Fibroblast of skin of back (primary cell): ENCODE measurements at regions not wholly inside any gene's neighbourhood (a gene's known extent, or its start where the extent isn't known, plus 50 kb on each side); places are given as distances from the start of the nearest gene placed in this dataset.
"Not testable (repeated sequence)": the region's sequence is repeated elsewhere in the genome, so short reads cannot be mapped to it uniquely, and the experiment has no call there.

Source experiments
- DNase-seq: peaks from one replicate; pipeline ENCODE4 v3.0.0-alpha.2; 2013

DNA sequence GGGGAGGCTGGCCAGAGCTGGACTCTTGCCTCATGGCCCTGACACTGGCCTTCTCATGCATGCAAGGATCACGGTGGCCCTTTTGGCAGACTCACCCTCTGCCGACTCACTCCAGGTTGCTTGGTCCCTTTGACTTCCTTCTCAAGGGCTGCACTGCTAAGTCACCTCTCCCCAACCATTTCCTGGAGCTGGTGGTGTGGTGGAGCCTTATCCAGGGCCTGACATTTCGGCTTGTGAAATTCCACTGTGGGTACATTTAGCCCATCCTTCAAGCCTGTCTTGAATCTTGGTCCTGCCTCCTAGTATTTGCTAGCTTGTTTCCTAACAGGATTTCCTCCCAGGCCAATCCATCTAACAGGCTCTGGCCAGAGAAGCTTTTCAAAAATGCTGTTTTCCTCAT is 52.6 kb upstream of the JUN start:
- no peak for DNase-seq

DNA sequence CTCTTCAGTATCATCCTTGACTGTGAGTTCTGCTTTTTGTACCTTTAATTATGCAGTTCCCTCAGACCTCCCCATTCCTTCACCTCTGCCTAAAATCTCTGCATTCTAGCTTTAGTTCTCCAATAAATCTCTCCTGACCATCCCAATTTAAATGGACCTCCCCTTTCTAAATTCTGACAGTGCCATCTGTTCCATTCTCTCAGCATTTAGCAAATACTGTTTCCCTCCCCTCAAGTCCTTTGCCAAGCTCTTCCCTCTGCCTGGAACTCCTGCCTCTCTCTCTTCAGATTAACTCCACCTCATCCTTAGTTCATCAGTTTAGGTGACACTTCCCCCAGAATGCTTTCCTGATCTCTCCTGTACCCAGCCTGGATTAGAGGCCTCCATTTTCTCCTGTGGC is 54.0 kb upstream of the JUN start:
- DNase-seq = no peak

DNA sequence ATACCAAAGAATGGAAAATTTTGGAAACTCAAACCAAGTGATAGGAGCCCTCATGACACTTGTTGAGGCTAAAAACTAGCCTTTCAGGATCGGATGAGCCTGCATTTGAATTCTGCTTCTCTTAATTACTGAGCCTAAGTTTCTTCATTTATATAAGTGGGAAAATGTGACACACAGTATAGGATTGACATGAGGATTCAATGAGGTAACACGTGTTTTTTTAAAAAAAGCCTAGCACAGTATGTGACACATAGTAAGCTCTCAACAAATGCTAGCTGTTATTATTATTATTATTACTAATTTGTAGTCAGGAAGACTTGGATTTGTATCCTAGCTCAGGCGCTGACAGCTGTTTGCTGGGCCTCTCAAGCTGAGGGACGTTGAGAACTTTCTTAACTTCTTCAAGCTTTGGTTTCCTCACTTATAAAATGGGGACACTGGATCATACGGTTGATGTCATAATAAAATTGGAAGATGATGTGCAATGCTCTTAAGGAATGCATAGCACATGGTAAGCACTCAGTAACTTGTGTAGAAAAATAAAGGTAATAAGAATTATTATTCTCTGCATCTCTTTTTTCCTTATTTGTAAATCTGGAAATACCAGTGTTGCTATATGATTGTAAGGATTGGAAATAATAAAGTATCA is 55.4 kb upstream of the JUN start:
- no peak for DNase-seq

DNA sequence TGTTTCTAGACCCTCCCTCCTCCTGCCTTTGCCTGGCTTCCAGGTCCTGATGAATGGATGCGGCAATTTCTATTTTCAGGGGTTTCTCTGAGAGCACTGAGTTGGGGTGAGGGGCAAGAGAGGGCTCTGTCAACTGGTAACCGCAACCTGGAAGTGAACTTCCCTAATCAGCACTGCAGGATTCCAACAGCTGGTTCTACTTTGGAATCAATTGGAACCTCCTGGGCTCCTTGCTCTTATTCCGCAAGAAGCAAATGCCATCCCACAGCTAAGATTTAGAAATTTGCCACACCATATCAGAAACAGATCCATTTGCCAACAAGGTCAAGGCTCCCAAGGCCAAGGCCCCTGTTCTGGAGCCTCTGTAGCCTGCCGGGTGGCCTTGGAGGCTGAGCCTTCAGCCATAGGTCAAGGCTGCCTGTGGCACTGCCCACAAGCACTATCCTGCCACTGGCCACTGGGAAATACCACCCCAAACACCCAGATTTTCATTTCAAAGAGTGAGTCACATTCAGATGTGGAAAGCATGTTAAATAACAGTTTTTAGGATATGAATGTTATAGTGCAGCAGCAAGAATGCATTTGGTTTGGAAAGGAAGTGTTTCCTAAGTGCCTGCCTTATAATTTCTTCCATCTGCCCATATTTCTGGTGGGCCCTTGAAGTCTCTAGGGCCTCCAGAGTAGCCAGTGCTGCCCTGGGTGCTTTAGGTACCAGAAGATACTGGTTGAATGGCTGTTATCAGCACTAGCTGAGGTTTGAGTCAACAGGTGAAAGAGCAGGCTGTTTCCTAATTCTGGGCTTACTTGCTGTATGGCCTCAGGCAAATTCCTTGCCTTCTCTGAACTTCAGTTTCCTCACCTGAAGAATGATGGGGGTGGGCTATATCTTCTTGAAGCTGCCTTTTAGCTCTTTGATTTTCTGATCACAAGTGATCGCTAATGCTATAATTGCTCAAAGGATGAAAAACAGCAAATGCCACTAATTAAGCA is 56.3 kb upstream of the JUN start:
- DNase-seq = peak; percentile 64

DNA sequence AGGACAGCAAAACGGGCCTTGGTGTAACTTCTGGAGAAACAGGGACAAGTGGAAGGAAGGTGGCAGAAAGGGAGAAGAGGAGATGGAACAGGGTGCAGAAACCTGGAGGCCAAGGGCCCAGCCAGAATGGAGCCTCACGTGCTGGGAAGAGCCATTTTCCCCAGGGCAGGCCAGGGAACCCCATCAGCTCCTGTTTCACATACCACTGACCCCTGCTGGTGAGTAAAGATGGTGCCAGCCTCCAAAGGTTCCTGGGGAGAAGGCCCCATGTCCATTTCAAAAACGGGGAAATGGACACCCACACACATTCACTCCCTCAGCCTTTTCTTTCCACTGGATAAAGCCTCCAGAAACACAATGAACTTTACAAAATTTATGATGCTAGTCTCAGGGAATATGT is 57.6 kb upstream of the JUN start:
- DNase-seq = no peak

DNA sequence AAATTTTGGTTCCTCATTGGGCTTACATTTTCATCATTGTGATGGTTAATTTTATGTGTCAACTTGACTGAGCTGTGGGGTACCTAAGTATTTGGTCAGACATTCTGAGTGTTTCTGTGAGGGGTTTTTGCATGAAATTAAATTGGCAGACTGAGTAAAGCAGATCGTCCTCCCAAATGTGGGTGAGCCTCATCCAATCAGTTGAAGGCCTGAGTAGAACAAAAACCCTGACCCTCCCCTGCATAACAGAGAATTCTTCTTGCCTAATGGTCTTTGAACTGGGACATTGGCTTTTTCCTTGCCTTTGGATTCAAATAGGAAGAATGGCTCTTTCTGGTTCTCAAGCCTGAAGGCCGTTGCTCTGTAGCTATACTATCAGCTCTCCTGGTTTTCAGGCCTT is 59.1 kb upstream of the JUN start:
- no peak for DNase-seq

DNA sequence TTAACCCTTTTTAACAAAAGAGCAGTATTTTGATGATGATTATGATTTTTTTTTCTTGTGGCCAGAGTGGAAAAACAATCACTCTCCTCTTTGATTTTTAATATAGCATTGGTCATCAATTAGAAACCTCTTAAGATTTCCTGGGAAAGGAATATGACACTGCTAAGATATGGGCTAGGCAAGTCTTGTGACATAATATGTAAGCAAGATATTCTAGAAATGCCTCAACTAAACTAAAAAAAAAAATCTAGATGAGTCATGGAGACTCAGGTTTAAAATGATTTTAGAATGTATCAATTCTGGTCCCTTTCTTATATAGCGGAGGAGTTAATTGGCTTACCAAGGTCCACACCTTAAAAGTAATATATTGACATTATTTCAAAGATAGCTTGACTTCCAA is 60.3 kb upstream of the JUN start:
- DNase-seq = peak; percentile 33

DNA sequence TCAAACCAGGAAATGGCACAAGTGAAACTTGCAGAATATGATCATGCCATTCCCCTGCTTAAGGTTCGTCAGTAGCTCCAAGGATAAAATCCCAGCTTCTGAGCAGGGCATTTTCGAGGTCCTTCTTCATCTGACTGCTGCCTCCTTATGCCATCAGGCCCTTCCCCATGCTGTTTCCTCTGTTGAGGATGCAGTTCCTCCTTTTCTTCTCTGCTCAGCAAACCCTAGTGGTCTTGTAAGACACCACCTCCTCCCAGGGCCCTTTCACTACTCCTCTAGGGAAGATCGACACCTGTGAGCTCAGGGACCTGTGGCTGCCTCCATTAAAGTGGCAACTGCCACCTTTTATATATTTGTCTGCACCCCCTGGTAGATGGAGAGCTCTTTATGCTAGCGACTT is 62.1 kb upstream of the JUN start:
- no peak for DNase-seq

DNA sequence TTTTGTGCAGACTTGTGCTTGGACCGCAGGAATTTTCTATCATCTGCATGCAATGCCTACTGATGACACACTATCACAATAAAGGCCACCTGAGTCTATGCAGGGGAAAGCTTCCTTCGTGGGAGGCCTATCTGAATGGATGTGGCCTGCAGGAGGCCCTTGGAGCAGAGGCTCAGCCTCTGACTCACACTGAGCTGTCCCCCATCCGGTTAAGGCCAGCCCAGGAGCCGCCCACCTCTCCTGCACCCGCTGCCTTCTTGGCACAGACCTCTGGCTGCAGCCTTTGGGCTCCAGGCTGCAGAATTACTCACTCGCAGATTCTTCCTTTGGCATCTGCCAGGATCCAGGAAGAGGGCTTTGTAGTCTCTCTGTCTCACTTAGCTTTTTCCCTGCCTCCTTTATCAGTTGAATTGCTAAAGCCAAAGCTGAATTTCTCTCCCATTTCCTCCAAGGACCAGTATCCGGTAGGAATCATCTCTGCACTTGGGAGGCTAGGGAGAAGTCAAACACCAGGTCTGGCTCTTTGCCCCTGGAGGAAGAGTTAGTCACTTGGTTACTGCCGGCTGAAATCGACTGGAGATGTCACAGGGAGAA is 65.1 kb upstream of the JUN start:
- peak; percentile 99 for DNase-seq

DNA sequence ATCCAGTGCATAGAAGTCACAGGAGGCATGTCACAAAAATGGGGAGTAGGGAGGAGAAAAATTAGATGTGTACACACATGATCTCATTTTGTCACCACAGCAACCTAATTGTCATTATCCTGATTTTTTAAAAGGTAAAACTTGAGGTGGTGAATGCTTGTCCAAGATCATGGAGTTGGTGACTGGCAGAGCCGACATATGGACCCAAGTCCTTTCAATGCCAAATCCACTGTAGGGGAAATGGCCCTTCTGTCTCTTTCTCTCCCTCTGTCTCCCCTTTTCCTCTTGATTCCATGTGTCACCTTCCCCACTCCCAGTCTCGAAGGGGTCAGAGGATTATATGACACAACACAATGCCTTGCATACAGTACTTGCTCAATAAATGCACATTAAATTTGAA is 65.7 kb upstream of the JUN start:
- no peak for DNase-seq

DNA sequence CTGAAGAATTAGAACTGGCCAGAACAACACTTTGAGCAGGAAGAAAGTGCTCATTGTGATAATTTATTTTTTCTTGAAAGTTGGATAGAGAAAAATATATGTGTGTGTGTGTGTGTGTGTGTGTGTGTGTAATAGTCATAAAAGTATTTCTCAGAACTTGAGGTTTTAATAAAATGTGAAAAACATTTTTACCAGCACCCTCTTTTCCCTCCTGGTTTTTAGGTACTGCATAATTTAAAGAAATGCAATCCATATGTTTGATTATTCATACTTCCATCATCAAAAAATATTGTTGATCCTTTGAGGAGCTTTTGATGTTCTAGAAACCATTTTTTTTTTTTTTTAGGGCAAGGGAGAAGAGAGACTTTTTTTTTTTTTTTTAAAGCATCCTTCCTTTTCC is 66.8 kb upstream of the JUN start:
- peak; percentile 56 for DNase-seq

DNA sequence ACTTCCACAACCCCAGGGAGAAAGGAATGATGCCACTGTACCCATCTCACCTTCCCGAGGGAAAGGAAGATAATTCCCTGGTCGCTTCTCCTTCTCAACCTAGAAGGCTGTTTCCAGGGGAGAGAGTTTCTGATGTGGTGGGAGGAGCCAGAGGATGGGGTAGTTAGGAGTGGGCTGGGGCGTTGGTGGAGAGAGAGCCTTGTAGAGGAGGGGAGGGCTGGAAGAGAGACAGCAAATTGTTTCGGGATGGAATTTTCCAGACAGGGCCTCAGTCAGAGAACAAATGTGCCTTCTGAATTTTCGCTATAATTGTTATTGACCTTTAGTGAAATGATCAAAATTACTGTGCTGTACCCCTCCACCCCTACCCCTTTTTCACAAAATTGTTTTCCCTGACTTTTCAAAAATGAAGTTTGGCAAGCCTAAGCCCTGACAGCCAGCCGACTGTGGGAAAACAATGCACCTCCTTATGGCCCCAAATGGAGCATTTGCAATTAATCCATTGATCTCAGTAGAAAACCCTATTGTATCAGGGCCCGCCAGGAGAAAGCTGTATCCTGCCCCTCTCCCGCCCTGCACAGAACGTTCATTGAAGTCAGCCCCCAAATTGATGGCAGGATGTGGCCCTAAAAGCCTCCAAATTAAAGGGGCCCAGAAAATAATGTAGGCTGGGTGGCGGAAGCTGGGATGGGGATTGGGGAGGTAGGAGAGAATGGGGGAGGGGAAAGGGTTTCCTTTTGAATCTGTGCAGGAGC is 69.1 kb upstream of the JUN start:
- DNase-seq = no peak

DNA sequence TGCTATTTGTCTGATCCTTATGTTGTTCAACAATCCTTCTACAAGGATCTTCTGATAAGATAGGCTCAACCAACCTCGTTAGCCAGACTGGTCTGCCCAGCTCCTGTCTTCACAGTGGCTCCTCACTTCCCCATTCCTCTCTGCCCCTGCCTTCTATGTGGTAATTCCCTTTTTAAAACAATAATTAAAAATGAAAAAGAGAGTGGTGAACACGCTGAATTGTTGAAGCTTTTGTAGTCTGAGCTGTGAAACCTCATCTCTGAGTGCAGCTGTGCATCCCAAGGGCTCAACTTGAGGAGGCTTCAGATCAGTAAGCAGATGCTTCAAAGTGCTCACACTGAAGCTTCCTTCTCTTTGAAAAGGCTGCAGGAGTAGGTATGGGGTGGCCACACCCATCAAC is 70.7 kb upstream of the JUN start:
- DNase-seq = no peak

DNA sequence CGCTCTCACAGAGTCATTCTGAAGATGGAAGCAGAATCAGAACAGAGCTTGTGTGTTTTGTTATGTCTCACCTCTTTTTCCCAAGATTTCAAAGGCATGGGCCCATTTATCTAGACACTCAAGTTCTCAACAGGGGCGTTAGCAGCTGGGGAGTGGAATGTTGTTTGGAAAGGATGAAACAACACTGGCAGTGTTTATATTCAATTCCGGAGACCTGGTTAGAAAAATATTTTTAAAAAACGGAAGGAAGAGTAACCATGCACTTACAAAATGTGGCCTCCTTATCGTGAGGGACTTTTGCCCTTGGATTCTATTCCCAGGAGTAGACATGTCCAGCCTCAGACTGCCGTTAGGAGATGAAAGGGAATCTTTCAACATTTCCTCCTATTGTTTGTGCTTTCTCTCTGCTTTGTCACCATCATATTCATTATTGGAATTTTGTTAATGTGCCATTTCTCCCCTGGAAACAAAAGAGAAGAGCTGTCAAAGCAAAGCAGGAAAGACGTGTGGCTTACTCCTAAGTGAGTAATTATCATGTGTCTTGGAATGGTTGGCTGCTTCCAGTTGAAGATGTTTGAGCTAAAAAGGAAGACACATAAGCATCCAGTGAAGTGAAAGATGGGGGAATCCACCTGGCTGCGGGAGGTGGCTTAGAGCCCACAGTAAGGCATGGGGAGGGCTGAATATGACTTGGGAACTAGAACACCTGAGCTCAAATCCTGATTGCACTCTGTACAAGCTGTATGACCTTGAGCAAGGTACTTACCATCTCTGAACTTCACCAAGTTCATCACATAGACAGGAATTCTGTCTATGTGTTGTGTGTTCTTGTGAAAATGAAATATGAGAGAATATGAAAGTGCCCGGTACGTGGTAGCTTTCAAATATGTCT is 71.7 kb upstream of the JUN start:
- DNase-seq = peak; percentile 38

DNA sequence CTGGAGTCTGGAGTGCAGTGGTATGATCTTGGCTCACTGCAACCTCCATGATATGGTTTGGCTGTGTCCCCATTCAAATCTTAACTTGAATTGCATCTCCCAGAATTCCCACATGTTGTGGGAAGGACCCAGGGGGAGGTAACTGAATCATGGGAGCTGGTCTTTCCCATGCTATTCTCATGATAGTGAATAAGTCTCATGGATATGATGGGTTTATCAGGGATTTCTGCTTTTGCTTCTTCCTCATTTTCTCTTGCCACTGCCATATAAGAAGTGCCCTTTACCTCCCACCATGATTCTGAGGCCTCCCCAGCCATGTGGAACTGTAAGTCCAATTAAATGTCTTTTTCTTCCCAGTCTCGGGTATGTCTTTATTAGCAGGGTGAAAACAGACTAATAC is 72.4 kb upstream of the JUN start:
- DNase-seq = not testable (repeated sequence)

DNA sequence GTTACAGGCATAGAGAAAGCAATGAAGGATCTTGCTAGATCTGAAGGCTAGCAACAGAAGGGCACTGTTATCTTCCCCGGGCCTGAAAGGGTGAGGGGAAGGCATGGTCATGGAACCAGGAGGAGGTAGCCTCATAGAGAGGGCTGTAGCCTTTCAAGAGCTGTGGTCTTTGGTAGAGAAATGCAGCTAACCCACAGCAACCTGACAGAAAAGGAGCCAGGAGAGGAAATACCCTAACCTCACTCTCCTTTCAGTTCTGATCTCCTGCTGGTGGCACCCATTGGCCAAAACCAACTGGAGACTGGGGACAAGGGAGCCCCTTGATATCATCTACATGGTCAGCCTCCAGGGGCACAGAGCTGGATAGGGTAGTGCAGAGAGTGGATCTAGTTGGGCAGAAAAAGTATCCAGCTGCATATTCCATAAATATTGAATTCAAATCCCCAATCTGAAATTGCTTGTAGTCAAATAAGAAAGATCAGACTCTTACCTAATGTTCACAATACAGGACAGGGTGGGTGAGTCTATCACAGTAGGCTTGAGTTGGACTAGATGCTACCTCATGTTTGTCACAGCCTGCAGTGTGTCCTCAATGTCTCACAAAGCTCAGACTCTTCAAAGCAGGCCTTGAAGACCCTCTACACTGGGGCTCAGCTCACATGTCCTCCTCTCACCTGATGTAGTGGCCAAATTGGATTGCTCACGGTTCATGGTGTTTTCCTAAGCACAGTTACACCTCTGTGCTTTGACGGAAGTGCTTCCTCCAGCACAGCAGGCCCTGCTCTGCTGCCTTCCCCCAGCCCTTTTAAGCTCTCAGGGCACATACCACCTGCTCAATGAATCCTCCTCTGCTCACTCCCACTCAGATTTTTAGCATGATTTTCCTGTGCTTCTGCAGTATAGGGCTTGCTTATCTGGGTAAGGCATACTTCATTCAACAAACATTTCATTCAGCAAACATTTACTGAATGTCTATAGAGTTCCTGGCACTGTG is 74.1 kb upstream of the JUN start:
- DNase-seq = no peak

DNA sequence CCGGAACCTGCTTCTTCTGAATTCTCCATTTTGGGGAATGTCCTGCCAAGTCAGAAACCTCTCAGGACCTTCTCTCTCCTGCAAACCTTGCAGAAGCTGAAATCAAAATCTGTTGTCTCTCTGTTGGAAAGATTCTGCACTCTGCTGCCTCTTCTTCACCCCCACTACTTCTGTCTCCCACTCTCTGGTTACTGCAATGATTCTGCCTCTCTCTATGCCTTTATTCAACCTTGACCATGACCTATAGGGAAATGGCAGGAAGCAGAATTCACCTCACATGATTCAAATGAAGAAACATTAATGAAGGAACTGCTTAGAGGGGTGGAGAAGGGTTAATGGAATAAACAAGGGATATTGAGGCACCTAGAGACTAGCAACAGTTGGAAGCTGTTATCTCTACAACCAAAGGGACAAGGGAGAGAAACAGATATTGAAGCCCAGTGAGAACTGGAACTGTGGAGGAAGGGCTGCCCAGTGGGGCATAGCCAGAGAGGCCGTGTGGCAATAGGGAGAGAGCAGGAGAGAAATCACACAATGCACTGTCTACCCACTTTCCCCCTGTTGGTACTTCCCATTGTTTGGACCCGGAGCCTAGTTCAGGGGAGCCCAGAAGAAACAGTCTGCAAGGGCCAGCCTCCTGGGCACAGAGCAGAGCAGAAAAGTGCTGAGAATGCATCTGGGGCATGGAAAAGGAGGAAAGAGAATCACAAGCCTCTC is 76.1 kb upstream of the JUN start:
- no peak for DNase-seq

DNA sequence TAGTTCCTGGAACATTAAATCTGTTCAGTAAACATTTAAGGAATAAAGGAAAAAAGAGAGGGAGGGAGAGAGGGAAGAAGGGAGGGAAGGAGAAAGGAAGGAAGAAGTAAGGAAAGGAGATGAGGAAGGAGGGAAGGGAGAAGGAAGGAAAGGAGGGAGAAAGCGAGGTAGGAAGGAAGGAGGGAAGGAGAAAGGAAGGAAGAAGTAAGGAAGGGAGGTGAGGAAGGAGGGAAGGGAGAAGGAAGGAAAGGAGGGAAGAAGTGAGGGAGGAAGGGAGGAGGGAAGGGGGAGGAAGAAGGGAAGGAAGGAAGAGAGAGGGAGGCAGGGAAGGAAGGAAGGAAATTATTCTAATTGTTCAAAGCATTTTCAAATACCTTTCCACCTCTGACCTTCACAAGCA is 77.2 kb upstream of the JUN start:
- no peak for DNase-seq

DNA sequence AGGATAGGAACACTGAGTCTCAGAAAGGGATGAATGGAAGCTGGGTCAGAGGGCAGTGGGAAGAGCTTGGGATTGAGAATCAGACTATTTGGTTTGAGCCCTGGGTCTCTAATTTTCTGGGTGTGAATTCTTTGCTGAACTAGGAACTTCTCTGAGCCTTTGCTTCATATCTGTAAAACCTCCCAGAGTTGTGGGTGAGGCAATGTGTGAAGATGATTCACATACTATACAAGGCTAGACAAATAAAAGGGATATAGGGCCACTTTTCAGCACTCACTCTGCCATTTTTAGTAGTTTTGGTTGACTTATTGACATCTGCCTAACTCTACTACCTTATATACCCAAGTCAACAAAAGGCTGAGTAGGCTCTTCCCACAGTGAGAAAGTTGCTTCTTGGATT is 77.7 kb upstream of the JUN start:
- DNase-seq = peak; percentile 51
